AG04449 (cell line): ENCODE measurements at regions not wholly inside any gene's neighbourhood (a gene's known extent, or its start where the extent isn't known, plus 50 kb on each side); places are given as distances from the start of the nearest gene placed in this dataset.

ENCODE experiments used
- CTCF ChIA-PET: fragments of 350-600 bp; formaldehyde crosslinking; extraction: SDS; loops from one replicate; lab custom pipeline; 2021; ENCODE audit warnings: antibody characterized with exemption; lab: Yijun Ruan, JAX
- POLR2A ChIA-PET: fragments of 400-600, 350-600 bp; formaldehyde crosslinking; extraction: SDS; loops from one replicate; lab custom pipeline; 2020; ENCODE audit warnings: antibody characterized with exemption, inconsistent platforms; lab: Yijun Ruan, JAX
- DNase-seq: peaks from one replicate; pipeline ENCODE4 v3.0.0-alpha.2; 2010; ENCODE audit warnings: low read depth, low spot score
- H3K4me3 ChIP-seq: 2 replicates; pipeline ENCODE4 v1.5.1; 2011; ENCODE audit warnings: low read depth, mild to moderate bottlenecking, control low read depth, low read length
- TF ChIP-seq, protein P1 (sequence below): IDR thresholded peaks from one replicate; pipeline ENCODE4 v1.5.1; 2011; ENCODE audit warnings: mild to moderate bottlenecking, moderate library complexity, low read length, control low read depth, inconsistent platforms; ENCODE audit not compliant: insufficient read depth; ENCODE audit errors: missing control alignments

DNA sequence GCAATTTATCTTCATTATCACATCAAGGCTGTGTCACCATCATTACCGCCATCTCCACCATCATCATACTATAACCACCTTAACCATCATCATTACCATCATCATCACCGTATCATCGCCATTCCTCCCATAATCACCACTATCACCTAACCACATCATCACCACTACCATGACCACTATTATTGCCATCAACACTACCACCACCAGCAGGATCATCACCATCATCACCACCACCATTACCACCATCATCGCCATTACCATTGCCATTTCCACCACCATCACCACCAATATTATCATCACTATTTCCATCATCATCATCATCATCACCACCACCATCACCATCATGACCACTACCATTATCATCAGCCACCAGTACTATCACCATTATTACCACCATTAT, 314.4 kb downstream of the CYP26B1 start:
- DNase-seq: no peak
- POLR2A ChIA-PET: no interaction called here
- no peak overlapping the region for H3K4me3 ChIP-seq
- TF ChIP-seq, protein P1, sequence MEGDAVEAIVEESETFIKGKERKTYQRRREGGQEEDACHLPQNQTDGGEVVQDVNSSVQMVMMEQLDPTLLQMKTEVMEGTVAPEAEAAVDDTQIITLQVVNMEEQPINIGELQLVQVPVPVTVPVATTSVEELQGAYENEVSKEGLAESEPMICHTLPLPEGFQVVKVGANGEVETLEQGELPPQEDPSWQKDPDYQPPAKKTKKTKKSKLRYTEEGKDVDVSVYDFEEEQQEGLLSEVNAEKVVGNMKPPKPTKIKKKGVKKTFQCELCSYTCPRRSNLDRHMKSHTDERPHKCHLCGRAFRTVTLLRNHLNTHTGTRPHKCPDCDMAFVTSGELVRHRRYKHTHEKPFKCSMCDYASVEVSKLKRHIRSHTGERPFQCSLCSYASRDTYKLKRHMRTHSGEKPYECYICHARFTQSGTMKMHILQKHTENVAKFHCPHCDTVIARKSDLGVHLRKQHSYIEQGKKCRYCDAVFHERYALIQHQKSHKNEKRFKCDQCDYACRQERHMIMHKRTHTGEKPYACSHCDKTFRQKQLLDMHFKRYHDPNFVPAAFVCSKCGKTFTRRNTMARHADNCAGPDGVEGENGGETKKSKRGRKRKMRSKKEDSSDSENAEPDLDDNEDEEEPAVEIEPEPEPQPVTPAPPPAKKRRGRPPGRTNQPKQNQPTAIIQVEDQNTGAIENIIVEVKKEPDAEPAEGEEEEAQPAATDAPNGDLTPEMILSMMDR: no peak
- CTCF ChIA-PET: interaction anchor here (1.4 kb wide), 1 partner anchor 304 kb away, joined by 3 read pairs; no protein-coding TSS in a partner anchor

- CTCF ChIA-PET: interaction anchor here (1.0 to 5.6 kb wide), 2 partner anchors 35 to 43 kb away, joined by 3 to 37 read pairs; no protein-coding TSS in a partner anchor
These were observed 314.8 kb downstream of the CYP26B1 start for GRCh38 chr2:71832844-71833243.

DNA sequence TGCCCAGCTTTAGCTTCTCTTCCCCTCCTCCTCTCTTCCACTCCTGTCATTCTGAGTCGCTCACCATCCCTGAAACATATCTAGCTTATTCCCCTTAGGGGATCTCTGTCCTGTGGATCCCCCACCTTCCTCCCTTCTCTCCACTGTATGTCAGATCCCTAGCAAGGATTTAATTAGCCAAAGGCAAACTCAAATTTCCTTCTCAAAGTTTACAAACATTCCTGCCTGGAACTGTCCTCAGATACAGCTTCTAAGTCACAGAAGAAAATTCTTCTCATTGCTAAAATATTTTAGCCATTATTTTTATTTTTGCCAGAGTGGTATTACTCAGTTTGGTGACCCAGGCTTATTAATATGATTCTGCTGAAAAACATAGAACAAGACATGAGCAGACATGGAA, 315.3 kb downstream of the CYP26B1 start:
- H3K4me3 ChIP-seq: no peak overlapping the region
- TF ChIP-seq, protein P1: no peak
- DNase-seq: peak; percentile 41
- ChIA-PET POLR2A (no interaction called here), CTCF (interaction anchor here (0.8 to 5.6 kb wide), 4 partner anchors 14 to 43 kb away, joined by 3 to 37 read pairs (median 4); no protein-coding TSS in a partner anchor)

More at GRCh38 chr2:71832844-71833243, 314.8 kb downstream of the CYP26B1 start:
- no peak for DNase-seq
- TF ChIP-seq, protein P1: no peak
- POLR2A ChIA-PET: no interaction called here
- H3K4me3 ChIP-seq: no peak overlapping the region

DNA sequence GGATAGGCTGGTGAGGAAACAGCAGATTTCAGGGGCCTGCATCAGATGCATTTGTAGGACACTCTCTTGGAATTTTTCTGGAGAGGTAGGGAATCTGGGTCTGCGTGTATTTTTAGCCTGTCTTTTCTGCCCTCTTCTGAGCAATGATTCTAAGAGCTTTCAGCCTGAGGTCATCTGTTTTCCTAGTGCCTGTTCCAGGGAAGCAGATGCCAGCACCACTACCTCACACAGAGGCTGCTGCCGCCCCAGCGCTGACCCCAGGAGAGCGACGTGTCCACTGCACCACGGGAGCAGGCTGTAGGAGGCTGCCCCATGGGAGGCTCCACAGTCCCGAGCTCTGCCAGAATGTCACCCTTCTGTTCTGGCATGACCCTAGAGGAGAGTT, 316.5 kb downstream of the CYP26B1 start:
- CTCF ChIA-PET: interaction anchor here (0.7 to 5.6 kb wide), 12 partner anchors 11 to 319 kb away, joined by 3 to 37 read pairs (median 4); no protein-coding TSS in a partner anchor
- POLR2A ChIA-PET: interaction anchor here (1.0 kb wide), 1 partner anchor 16 kb away, joined by 3 read pairs; no protein-coding TSS in a partner anchor

DNA sequence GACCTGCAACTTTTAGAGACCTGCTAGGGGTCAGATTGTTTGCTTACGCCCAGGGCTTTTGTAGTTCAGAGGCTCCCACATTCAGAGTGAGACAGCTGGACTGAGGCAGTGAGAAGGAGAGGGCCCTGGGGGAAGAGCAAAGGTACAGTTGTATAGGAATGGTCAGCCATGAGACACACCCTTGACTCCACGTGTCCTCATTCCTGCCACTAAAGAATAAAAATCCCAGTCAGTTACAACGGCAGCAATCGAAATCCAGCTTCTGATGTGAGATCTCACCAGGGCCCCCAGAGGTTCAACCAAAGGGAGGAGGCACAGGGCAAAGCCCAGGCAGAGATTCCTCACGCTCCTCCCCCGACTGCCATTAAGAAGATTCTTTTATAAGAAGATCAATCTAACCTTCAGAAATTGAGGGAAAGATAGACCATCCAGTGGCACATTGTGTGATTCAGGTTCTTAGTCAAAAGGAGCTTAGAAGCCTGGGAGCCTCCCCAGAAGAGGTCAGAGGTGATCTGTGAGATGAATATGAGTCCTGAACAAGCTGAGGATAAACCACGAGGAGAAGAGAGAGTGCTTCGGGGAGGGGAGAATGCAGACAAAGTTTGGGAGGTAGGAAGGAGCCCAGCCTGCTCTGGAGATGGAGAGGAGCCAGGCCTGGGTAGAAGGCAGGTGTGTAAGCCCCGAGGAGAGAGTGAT, 317.0 kb downstream of the CYP26B1 start:
- no peak overlapping the region for H3K4me3 ChIP-seq
- ChIA-PET POLR2A (interaction anchor here (1.0 kb wide), 1 partner anchor 16 kb away, joined by 3 read pairs; no protein-coding TSS in a partner anchor), CTCF (interaction anchor here (0.7 to 5.6 kb wide), 13 partner anchors 12 to 319 kb away, joined by 3 to 37 read pairs (median 4); no protein-coding TSS in a partner anchor)
- no peak for DNase-seq
- TF ChIP-seq, protein P1: no peak

More for the DNA sequence above, 316.5 kb downstream of the CYP26B1 start:
- DNase-seq: peak; percentile 90
- no peak overlapping the region for H3K4me3 ChIP-seq
- TF ChIP-seq, protein P1: no peak

GRCh38 chr2:71829008-71829407, 318.7 kb downstream of the CYP26B1 start:
- CTCF ChIA-PET: interaction anchor here (1.5 to 5.6 kb wide), 3 partner anchors 24 to 31 kb away, joined by 5 to 37 read pairs (median 8); no protein-coding TSS in a partner anchor

More at GRCh38 chr2:71829008-71829407, 318.7 kb downstream of the CYP26B1 start:
- TF ChIP-seq, protein P1: no peak
- POLR2A ChIA-PET: no interaction called here
- DNase-seq: peak; percentile 61
- H3K4me3 ChIP-seq: no peak overlapping the region
